Omental fat pad (tissue), 3 donors: ENCODE measurements at regions not wholly inside any gene's neighbourhood (a gene's known extent, or its start where the extent isn't known, plus 50 kb on each side); places are given as distances from the start of the nearest gene placed in this dataset.

Experiments used
- ATAC-seq: fragments of 150-250 bp; one replicate; pipeline ENCODE4 v1.9.1; 2016; ENCODE audit warnings: mild to moderate bottlenecking, moderate library complexity; ENCODE audit not compliant: low FRiP score
- DNase-seq: peaks from one replicate; pipeline ENCODE4 v3.0.0-alpha.2; 2019; ENCODE audit warnings: low spot score
- TF ChIP-seq, protein P1 (sequence below), 3 donors: fragments of 450-650 bp; IDR thresholded peaks; one replicate each; pipeline ENCODE4 v1.5.1; 2016 to 2017; ENCODE audit warnings: antibody characterized with exemption in 3 of 3, mild to moderate bottlenecking in 3 of 3, moderate library complexity in 2 of 3

DNA sequence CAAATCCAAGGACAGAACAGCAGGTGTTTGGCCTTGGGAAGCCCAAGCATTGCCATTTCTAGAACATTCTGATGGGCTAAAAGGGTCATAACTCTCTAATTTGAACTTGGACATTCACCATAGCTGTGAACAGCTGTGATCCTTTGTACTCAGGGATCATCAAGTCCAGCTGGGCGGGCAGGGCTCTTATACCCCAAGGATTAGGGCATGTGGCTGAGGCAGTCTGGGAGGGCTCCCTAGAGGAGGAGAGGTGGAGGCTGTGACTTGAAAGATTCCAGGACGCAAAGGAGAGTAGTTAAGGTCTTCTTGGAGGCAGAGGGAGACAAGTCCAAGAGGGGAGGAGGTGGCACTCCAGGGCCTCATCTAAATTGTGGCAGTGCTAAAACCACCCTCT, 233.1 kb upstream of the GSE1 start:
- DNase-seq (no peak), ATAC-seq (no peak)
- TF ChIP-seq, protein P1, sequence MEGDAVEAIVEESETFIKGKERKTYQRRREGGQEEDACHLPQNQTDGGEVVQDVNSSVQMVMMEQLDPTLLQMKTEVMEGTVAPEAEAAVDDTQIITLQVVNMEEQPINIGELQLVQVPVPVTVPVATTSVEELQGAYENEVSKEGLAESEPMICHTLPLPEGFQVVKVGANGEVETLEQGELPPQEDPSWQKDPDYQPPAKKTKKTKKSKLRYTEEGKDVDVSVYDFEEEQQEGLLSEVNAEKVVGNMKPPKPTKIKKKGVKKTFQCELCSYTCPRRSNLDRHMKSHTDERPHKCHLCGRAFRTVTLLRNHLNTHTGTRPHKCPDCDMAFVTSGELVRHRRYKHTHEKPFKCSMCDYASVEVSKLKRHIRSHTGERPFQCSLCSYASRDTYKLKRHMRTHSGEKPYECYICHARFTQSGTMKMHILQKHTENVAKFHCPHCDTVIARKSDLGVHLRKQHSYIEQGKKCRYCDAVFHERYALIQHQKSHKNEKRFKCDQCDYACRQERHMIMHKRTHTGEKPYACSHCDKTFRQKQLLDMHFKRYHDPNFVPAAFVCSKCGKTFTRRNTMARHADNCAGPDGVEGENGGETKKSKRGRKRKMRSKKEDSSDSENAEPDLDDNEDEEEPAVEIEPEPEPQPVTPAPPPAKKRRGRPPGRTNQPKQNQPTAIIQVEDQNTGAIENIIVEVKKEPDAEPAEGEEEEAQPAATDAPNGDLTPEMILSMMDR (IDR thresholded peaks at IDR 0.05): no peak

DNA sequence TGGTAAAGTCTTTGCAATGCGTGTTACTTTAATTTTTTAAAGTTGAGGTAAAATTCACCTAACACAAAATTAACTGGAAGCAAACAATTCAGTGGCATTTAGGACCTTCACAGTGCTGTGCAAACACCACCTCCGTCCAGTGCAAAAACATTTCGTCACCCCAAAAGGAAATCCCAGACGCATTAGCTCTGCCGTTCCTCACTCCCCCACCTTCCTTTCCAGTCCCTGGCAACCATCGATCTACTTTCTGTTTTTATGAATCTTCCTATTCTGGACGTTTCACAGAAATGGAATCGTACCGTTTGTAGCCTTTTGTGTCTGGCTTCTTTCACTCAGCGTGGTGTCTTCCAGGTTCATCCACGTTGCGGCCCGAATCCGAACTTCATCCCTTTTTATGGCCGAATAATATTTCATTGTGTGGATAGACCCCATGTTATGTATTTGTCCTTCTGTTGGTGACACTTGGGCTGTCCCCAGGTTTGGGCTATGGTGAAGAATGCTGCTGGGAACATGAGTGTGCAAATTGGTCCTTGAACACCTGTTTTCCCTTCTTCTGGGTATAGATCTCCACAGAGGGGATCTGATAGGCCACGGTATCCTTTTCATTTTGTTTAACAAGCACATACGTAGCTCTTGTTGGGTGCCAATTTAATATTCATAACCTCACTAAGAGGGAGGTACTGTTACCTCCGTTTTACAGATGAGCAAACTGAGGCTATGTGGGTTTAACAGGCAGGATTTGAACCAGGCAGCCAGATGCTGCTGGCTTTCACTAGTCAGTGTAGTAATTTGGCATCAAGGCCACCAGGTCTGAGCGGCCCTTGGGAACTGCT, 232.0 kb upstream of the GSE1 start:
- DNase-seq (no peak), ATAC-seq (no peak)
- TF ChIP-seq, protein P1 (IDR thresholded peaks at IDR 0.05): no peak

DNA sequence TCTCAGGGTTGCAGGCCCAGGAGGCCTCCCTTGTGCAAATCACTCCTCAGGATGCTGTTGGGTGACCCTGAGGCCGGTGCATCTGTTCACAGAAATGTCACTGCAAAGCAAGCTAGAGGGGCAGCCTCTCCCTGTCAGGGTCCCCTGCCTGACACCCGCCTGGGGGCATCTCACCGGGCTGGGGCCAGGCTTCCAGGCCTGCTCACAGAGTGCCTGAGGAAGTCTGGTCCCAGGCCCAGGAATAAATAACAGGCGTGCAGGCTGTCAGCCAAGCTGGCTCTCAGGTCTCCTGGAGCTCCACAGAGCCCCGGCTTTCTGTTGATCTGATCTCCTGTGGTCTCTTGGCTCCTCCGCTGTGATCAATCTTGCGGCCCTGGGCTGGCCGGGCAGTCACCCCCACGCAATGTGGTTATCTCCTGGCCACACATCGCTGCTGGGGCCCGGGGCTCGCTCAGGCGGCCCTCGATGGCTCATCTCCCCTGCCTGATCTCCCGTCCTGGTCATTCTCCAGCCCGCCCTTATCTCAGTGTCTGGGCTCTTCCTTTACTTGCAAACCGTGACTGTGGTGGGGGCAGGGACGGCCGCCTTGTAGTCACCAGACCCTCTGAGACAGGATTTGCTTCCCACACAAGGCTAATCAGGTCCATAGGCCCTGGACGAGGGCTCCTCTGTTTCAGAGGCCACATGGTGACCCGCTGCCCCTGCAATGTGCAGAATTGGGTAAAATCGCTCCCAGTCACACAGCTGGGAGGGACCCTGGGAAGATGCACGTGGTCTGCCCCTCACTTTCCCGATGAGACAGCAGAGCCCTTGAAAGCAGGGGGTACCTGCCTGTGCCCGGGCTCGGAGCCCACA, 231.2 kb upstream of the GSE1 start:
- DNase-seq (no peak), ATAC-seq (no peak)
- TF ChIP-seq, protein P1 (IDR thresholded peaks at IDR 0.05): no peak

DNA sequence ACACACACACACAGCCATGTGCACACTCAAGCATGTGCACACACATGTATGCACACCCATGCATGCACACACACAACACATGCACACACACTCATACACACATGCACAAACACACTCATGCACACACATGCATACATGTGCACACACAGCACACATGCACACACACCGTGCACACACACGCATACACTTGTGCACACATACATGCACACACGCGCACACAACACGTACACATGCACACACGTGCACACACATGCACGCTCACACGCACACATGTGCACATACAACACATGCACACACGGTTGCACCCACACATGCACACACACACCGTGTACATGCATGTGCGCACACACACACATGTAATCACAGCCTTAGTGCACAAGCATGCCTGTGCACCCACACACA, 230.4 kb upstream of the GSE1 start:
- TF ChIP-seq, protein P1 (IDR thresholded peaks at IDR 0.05): no peak
- ATAC-seq (no peak), DNase-seq (no peak)

DNA sequence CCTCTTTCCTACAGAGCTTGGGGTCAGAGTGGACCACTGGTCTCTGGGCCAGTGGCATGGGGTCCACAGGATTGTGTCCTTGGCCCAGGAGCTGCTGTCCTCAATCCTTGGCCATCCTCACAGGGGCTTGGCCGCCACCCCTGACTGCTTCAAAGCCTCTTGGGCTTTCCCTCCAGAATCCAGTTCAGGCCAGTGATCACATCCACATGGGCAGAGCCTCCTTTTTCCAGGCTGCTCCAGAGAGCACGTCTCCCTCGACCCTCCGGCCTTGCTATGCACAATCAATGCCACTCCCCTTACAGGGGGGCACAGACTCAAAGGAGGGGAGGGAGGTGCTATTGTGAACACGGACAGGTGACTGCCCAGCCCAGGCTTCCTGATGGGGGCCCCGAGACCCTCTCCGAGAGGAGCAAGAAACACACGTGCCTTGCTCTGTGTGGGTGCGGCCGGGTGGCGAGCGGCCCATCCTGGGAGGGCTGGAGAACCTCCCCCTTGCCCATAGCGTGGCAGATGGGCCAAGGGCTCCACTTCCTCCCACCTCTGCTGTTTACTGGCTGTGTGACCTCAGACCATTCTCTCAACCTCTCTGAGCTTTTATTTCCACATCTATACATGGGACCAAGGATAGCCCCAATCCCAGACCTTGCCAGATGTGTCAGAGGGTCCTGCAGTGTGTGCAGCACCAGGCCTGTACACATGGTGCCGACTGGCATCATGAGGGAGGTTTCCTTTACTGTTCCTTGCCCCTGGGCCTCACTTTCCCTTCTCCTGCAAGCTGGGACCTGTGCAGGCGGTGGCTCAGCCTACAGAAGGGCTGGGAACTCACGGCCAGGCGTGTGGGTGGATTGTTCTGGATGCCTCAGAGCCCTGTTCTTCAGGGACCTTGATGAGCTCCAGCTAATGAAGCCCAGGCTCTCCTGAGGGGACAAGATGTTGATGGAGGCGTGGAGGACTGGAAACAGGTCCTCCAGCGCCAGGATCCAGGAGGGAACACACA, 229.0 kb upstream of the GSE1 start:
- TF ChIP-seq, protein P1 (IDR thresholded peaks at IDR 0.05): no peak
- ATAC-seq (no peak), DNase-seq (no peak)

DNA sequence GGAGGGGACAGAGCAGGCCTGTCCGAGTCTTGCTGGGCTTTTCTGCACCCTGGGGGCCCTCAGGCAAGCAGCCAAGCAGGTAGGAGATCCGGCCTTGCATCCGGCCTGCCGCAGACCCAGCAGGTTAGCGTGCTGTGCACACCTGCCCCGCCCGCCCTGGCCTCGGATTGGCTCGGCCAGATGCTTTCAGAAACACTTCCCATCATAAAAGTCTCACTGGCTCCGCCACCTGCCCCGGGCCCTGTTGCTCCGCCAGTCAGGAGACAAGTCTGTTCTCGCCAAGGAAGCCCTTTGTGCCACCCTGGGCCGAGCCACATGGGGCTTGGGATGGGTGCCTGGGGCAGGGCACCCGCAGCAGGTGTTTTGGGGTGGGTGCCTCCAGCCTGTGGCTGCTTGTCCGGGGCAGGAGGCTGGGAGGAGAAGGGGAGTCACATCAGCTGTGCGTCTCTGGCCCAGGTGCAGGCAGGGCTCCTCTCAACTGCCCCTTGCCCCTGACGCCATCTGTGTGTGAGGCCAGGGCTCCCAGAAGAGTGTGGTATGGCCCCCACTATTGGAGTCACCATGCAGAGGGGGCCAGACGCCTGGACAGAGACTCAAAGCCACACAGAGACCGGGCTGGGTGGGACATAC, 228.2 kb upstream of the GSE1 start:
- TF ChIP-seq, protein P1 (IDR thresholded peaks at IDR 0.05): no peak
- DNase-seq (no peak), ATAC-seq (no peak)
